Osteoblast (primary cell): ENCODE measurements at regions not wholly inside any gene's neighbourhood (a gene's known extent, or its start where the extent isn't known, plus 50 kb on each side); places are given as distances from the start of the nearest gene placed in this dataset.
"Not testable (repeated sequence)": the region's sequence is repeated elsewhere in the genome, so short reads cannot be mapped to it uniquely, and the experiment has no call there.

Experiments used
- DNase-seq: peaks from one replicate; pipeline ENCODE4 v3.0.0; 2011; ENCODE audit warnings: low spot score, mixed read lengths; ENCODE audit not compliant: insufficient read length; ENCODE audit errors: missing footprints
- H2AFZ ChIP-seq: 2 replicates; pipeline ENCODE4 v1.6.0; 2011; ENCODE audit warnings: mild to moderate bottlenecking, low read length
- H3K27ac ChIP-seq: 2 replicates; pipeline ENCODE4 v1.5.1; 2011; ENCODE audit warnings: mild to moderate bottlenecking, low read depth, low read length, moderate library complexity
- H3K27me3 ChIP-seq: 2 replicates; pipeline ENCODE4 v1.6.0; 2012; ENCODE audit warnings: mild to moderate bottlenecking, control low read depth, inconsistent platforms, low read length, moderate library complexity; ENCODE audit not compliant: insufficient read depth
- H3K36me3 ChIP-seq: 2 replicates; pipeline ENCODE4 v1.5.1; 2011; ENCODE audit warnings: mild to moderate bottlenecking, low read length, control low read depth, moderate library complexity; ENCODE audit not compliant: insufficient read depth
- H3K4me1 ChIP-seq: 2 replicates; pipeline ENCODE4 v1.5.1; 2011; ENCODE audit warnings: mild to moderate bottlenecking, low read length, control low read depth, moderate library complexity; ENCODE audit not compliant: insufficient read depth
- H3K4me2 ChIP-seq: 2 replicates; pipeline ENCODE4 v1.6.0; 2011; ENCODE audit warnings: mild to moderate bottlenecking, low read length; ENCODE audit not compliant: insufficient read depth
- H3K4me3 ChIP-seq: fragments of 200-600 bp; sonication (generic); 3 replicates; pipeline ENCODE4 v1.5.1; 2012; ENCODE audit warnings: mild to moderate bottlenecking, low read length, inconsistent platforms; ENCODE audit not compliant: insufficient read depth
- H3K79me2 ChIP-seq: 2 replicates; pipeline ENCODE4 v1.6.0; 2012; ENCODE audit warnings: mild to moderate bottlenecking, low read length, control low read depth, inconsistent platforms; ENCODE audit not compliant: insufficient read depth
- H3K9me3 ChIP-seq: 2 replicates; pipeline ENCODE4 v1.5.1; 2011; ENCODE audit warnings: low read depth, low read length, control low read depth
- H4K20me1 ChIP-seq: 2 replicates; pipeline ENCODE4 v1.6.0; 2012; ENCODE audit warnings: mild to moderate bottlenecking, low read length, control low read depth; ENCODE audit not compliant: insufficient read depth
- TF ChIP-seq, protein P1 (sequence below): IDR thresholded peaks from 2 replicates; pipeline ENCODE4 v1.5.1; 2011; ENCODE audit warnings: mild to moderate bottlenecking, low read depth, low read length, moderate library complexity; ENCODE audit errors: extremely low read depth

DNA sequence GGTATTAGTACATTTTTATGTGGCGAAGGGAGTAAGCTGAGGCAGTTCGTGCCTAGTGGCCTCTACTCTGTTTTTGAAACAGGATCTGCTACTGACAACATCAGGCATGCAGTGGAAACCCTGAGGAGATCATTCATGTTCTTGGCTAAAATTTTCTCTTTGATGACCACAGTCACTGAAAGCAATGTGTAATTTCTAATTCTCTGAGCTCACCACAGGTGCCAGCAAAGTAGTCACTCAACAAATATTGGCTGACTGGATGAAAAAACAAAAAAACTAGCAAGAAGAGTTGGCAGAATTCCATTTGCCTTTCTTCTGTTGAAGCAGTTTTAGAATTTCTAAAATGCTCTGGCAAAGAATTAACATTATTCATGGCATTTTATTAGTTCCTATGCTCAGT, 176.5 kb upstream of the KCTD7 start:
- Histone ChIP-seq H3K79me2 (no peaks in the 10 kb centered on the region), H2AFZ (no peak overlapping the region), H3K4me1 (peaks cover 4% of the 10 kb centered on the region), H3K4me3 (no peak overlapping the region), H3K27me3 (no peaks in the 10 kb centered on the region), H3K36me3 (no peaks in the 10 kb centered on the region), H3K4me2 (no peak overlapping the region), H3K27ac (no peak overlapping the region), H3K9me3 (no peaks in the 10 kb centered on the region), H4K20me1 (no peaks in the 10 kb centered on the region)
- DNase-seq = no peak
- TF ChIP-seq, protein P1, sequence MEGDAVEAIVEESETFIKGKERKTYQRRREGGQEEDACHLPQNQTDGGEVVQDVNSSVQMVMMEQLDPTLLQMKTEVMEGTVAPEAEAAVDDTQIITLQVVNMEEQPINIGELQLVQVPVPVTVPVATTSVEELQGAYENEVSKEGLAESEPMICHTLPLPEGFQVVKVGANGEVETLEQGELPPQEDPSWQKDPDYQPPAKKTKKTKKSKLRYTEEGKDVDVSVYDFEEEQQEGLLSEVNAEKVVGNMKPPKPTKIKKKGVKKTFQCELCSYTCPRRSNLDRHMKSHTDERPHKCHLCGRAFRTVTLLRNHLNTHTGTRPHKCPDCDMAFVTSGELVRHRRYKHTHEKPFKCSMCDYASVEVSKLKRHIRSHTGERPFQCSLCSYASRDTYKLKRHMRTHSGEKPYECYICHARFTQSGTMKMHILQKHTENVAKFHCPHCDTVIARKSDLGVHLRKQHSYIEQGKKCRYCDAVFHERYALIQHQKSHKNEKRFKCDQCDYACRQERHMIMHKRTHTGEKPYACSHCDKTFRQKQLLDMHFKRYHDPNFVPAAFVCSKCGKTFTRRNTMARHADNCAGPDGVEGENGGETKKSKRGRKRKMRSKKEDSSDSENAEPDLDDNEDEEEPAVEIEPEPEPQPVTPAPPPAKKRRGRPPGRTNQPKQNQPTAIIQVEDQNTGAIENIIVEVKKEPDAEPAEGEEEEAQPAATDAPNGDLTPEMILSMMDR = no peak

DNA sequence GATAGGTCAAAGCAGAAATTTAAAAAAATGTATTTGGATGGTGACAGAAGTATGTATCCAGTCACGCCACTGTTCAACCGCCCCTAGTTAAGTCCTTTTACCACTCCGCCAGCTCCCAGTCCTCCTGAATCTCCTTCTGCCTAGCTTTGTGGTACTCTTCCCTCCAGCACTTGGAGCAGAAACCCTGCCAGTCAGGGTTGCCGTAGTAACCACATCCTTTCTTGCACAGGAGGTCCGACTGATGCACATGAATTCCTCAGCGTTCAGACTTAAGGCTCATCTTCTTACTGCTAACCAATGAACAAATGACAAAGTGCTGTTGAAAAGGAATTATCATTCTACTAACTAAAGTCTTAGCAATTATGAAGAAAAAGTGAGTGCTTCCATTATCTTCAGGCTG, 175.3 kb upstream of the KCTD7 start:
- peaks cover 4% of the 10 kb centered on the region for H3K4me1 ChIP-seq
- DNase-seq = no peak

DNA sequence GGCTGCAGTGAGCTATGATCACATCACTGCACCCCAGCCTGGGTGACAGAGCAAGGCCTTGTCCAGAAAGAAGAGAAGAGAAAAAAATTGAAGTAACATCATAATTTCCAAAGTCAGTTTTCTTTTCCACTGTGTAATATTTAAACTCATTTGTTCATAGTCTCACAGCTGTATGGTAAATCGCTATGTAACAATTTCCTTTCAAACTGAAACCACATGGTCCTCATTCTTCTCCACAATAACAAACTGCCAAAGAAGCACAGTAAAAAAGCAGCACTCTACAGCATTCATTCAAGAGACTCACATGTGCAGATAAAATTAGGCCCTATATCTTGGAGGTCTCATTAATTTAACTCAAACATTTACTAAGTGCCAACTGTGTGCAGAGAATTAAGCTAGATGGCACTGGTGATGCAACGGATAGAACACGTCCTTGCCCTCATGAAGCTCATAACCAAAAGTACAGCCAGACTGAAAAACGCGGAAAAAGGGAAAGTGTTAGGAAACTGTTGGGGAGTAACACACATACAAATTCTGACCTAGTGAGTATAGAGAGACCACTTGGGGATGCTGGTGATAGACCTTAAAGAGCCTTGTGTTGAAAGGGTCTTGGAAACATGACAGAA, 174.0 kb upstream of the KCTD7 start:
- DNase-seq = no peak
- no peak overlapping the region for H3K4me2 ChIP-seq

More for the DNA sequence above, 175.3 kb upstream of the KCTD7 start:
- no peak overlapping the region for H3K4me2 ChIP-seq
- no peak overlapping the region for H3K27ac ChIP-seq
- no peak overlapping the region for H3K4me3 ChIP-seq
- TF ChIP-seq, protein P1 = no peak
- no peak overlapping the region for H2AFZ ChIP-seq
- H4K20me1 ChIP-seq = no peaks in the 10 kb centered on the region
- H3K27me3 ChIP-seq = no peaks in the 10 kb centered on the region
- H3K36me3 ChIP-seq = no peaks in the 10 kb centered on the region
- no peaks in the 10 kb centered on the region for H3K9me3 ChIP-seq
- no peaks in the 10 kb centered on the region for H3K79me2 ChIP-seq

DNA sequence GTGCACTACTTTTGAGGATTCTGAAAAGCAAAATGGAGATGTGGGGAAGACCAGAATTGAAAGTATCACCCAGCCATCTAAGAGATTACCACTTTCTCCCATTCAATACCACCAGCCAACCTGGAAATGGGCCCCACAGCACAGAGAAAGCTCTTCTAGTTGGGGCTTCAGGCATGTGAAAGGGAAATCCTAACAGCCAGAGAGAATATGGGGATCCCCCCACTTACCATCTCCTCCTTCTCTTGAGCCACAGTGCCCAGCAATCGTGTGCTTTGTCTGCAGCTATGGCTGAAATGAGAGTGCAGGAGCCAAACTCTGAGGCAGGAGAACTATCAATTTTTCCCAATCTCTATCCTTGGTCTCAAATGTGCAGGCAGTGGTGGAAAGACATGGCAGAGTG, 173.2 kb upstream of the KCTD7 start:
- not testable (repeated sequence) for H3K27me3 ChIP-seq, H3K4me1 ChIP-seq, H2AFZ ChIP-seq, H3K79me2 ChIP-seq, H3K36me3 ChIP-seq, H3K9me3 ChIP-seq, H3K27ac ChIP-seq, H4K20me1 ChIP-seq, DNase-seq, H3K4me3 ChIP-seq, H3K4me2 ChIP-seq

More for the DNA sequence above, 174.0 kb upstream of the KCTD7 start:
- Histone ChIP-seq H2AFZ (no peak overlapping the region), H3K4me3 (no peak overlapping the region), H4K20me1 (no peaks in the 10 kb centered on the region), H3K27ac (no peak overlapping the region), H3K27me3 (no peaks in the 10 kb centered on the region), H3K79me2 (no peaks in the 10 kb centered on the region), H3K36me3 (no peaks in the 10 kb centered on the region), H3K9me3 (no peaks in the 10 kb centered on the region), H3K4me1 (peaks cover 4% of the 10 kb centered on the region)
- TF ChIP-seq, protein P1 = no peak

DNA sequence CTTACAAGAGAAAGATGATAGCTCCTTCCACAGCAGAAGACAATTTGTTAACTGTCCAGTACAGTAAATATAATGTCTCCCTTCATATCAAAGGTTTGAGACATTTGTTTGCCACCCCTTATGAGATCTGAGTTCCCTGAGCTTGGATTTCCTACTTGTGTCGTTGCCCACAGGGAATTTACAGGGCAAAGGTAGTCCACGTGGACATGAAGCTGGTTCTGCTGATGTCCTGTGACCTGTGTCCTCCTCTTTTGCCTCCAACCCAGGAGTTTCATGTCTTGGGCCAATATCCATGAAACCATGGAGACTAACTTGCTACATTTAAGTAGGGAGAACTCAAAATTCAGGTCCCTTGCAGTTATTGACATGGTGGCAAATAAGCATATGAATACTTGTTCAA, 172.2 kb upstream of the KCTD7 start:
- not testable (repeated sequence) for H3K9me3 ChIP-seq, DNase-seq, H3K36me3 ChIP-seq, H3K79me2 ChIP-seq, H3K4me3 ChIP-seq, H3K4me1 ChIP-seq, H2AFZ ChIP-seq, H4K20me1 ChIP-seq, H3K4me2 ChIP-seq, H3K27ac ChIP-seq, H3K27me3 ChIP-seq

DNA sequence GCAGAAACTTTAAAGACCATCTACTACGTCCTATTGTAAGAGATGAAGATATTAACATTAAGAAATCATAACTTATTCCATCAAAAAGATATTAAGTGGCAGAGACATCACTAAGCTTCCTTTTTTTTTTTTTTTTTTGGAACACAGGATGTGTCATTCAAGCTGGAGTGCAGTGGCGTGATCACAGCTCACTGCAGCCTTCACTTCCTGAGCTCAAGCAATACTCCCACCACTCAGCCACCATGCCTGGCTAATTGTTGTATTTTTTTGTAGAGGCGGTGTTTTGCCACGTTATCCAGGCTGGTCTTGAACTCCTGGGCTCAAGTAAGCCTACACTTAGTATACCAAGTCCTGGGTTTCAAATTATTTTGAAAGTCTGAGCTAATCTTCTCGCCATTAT, 169.7 kb upstream of the KCTD7 start:
- H3K27ac ChIP-seq, H2AFZ ChIP-seq, DNase-seq, H3K79me2 ChIP-seq, H3K4me2 ChIP-seq, H3K27me3 ChIP-seq, H3K4me3 ChIP-seq, H4K20me1 ChIP-seq, H3K4me1 ChIP-seq, H3K36me3 ChIP-seq, H3K9me3 ChIP-seq: not testable (repeated sequence)

DNA sequence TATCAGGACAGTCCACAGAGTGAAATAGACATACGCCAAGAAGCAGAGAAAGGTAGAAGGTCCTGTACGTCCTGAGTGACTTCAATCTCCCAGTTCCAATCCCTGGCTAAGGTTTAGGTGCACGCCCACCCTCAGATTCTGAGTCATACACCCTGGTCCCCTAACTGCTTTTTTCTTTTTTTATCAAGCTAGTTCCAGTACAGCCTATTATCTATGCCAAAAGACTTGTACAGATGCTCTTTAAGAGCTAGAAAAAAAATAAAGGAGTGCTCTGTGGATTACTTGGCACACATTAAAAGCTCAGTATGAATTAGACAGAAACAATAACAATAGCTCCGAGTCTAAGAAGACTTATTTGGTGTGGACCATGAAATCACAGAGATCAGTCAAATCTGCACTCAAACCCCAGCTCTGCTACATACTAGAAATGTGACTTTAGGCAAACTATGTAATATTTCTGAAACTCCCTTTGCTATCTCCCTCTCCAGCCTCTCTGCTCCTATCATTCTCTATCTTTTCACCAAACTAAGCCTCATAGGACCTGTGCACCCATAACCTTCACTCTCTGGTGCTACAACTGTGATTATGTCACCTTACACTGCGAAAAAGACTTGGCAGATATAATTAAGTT, 168.8 kb upstream of the KCTD7 start:
- not testable (repeated sequence) for H3K36me3 ChIP-seq, H2AFZ ChIP-seq, H3K79me2 ChIP-seq, H3K4me3 ChIP-seq, DNase-seq, H3K4me1 ChIP-seq, H3K27me3 ChIP-seq, H3K27ac ChIP-seq, H3K9me3 ChIP-seq, H3K4me2 ChIP-seq, H4K20me1 ChIP-seq
